Erythroblast (primary cell): ENCODE measurements at regions not wholly inside any gene's neighbourhood (a gene's known extent, or its start where the extent isn't known, plus 50 kb on each side); places are given as distances from the start of the nearest gene placed in this dataset.

ENCODE experiments used
- GATA1 ChIP-seq: IDR thresholded peaks from 2 replicates; pipeline ENCODE4 v1.6.1; 2011; ENCODE audit warnings: low read depth, mild to moderate bottlenecking, control low read depth, low read length, moderate library complexity
- POLR2A ChIP-seq: IDR thresholded peaks from 2 replicates; pipeline ENCODE4 v1.6.1; 2011; ENCODE audit warnings: mild to moderate bottlenecking, low read length

GRCh38 chr2:215489288-215489848 is 53.5 kb upstream of the FN1 start:
- TF ChIP-seq POLR2A (no peak), GATA1 (no peak)
